Ovary (tissue), 7 donors: ENCODE measurements at regions not wholly inside any gene's neighbourhood (a gene's known extent, or its start where the extent isn't known, plus 50 kb on each side); places are given as distances from the start of the nearest gene placed in this dataset.
"Not testable (repeated sequence)": the region's sequence is repeated elsewhere in the genome, so short reads cannot be mapped to it uniquely, and the experiment has no call there.

Experiments used
- DNase-seq, 5 donors: peaks; one replicate each; pipeline ENCODE4 v3.0.0-alpha.2; 2019 to 2020
- H3K27ac ChIP-seq, 2 donors: fragments of 200-600 bp; one replicate each; pipeline versions ENCODE4 v1.5.1 to v1.8.0; 2019 to 2022
- H3K27me3 ChIP-seq: fragments of 200-600 bp; one replicate; pipeline ENCODE4 v1.8.0; 2022
- H3K36me3 ChIP-seq: fragments of 200-600 bp; sonication (generic); one replicate; pipeline ENCODE4 v1.5.1; 2019
- H3K4me1 ChIP-seq: one replicate; pipeline ENCODE4 v1.8.1; 2013; ENCODE audit warnings: mild to moderate bottlenecking, moderate library complexity; ENCODE audit not compliant: insufficient read depth
- H3K4me3 ChIP-seq: fragments of 200-600 bp; sonication (generic); one replicate; pipeline ENCODE4 v1.5.1; 2017
- H3K9me3 ChIP-seq, 2 donors: fragments of 200-600 bp in 1 of 2; sonication (generic) in 1 of 2; one replicate each; pipeline versions ENCODE4 v1.5.1 to v1.8.1; 2013 to 2019; ENCODE audit warnings: mild to moderate bottlenecking in 1 of 2, moderate library complexity in 1 of 2
- EP300 ChIP-seq: sonication (generic); formaldehyde crosslinking; IDR thresholded peaks from one replicate; pipeline ENCODE4 v1.6.1; 2017; ENCODE audit warnings: antibody characterized with exemption
- POLR2A ChIP-seq: fragments of 450-650 bp; IDR thresholded peaks from one replicate; pipeline ENCODE4 v1.6.1; 2017; ENCODE audit warnings: antibody characterized with exemption, mild to moderate bottlenecking, moderate library complexity
- WGBS, 3 donors: extraction: QIAGEN DNeasy Blood & Tissue Kit in 1 of 3; methylation state at CpG; one replicate each; pipeline versions ENCODE4 v1.1.5 to v1.1.7; 2013 to 2017; 5-methylcytosine and 5-hydroxymethylcytosine counted together
- intact Hi-C, 4 donors: fragments of 100-400 bp; cut with DNase I; formaldehyde crosslinking; loops; one replicate each; pipeline versions ENCODE4 v1.11.0 to v1.15.1; 2022 to 2023
- TF ChIP-seq, protein P1 (sequence below), 3 donors: fragments of 450-650 bp in 2 of 3; fragments of 200-600 bp in 1 of 3; IDR thresholded peaks; one replicate each; pipeline versions ENCODE4 v1.5.1 to v1.8.0; 2016 to 2022; ENCODE audit warnings: antibody characterized with exemption in 3 of 3, mild to moderate bottlenecking in 1 of 3
- donor health status: DM: no; HTN: no; CAD: no; lungs with moderate emphysema.
- donor health status: DM: no; HTN: no; CAD: no.
- donor health status: Bipolar disorder and iron deficiency.
- donor health status: DM: no; HTN: no; CAD: no.
- donor health status: DM: yes; HTN: yes; CAD: no.

DNA sequence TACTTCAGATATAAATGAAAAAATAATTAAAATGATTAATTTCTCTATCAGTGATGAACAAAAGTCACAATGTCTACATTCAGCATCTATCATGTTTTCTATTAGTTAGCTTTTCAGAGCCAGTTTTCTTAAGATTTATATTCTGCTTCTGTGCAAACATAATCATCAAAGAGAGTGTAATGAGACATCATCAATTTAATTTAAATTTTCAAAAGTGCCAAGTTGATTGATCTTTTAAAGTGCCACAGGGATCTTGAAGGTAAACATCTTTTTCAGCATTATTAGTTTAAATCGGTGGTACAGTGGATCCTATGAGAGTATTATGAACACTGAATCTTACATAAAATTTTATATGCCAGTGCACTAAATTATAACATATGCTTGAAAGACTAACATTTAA, 1176.1 kb downstream of the PLA2G4A start:
- TF ChIP-seq POLR2A (no peak), EP300 (no peak)
- TF ChIP-seq, protein P1, sequence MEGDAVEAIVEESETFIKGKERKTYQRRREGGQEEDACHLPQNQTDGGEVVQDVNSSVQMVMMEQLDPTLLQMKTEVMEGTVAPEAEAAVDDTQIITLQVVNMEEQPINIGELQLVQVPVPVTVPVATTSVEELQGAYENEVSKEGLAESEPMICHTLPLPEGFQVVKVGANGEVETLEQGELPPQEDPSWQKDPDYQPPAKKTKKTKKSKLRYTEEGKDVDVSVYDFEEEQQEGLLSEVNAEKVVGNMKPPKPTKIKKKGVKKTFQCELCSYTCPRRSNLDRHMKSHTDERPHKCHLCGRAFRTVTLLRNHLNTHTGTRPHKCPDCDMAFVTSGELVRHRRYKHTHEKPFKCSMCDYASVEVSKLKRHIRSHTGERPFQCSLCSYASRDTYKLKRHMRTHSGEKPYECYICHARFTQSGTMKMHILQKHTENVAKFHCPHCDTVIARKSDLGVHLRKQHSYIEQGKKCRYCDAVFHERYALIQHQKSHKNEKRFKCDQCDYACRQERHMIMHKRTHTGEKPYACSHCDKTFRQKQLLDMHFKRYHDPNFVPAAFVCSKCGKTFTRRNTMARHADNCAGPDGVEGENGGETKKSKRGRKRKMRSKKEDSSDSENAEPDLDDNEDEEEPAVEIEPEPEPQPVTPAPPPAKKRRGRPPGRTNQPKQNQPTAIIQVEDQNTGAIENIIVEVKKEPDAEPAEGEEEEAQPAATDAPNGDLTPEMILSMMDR (IDR thresholded peaks at IDR 0.05), result no peak
- no peaks in the 10 kb centered on the region for H3K36me3 ChIP-seq
- intact Hi-C loops, result no loop called here
- H3K4me3 ChIP-seq, result no peak overlapping the region
- H3K4me1 ChIP-seq, result no peaks in the 10 kb centered on the region
- no peak for DNase-seq
- 48 to 58% (median 53%) methylated on average over 1 of the region's 1 CpG for WGBS, 3 donors
- H3K27ac ChIP-seq, result no peak overlapping the region
- no peaks in the 10 kb centered on the region for H3K27me3 ChIP-seq
- no peaks in the 10 kb centered on the region for H3K9me3 ChIP-seq

DNA sequence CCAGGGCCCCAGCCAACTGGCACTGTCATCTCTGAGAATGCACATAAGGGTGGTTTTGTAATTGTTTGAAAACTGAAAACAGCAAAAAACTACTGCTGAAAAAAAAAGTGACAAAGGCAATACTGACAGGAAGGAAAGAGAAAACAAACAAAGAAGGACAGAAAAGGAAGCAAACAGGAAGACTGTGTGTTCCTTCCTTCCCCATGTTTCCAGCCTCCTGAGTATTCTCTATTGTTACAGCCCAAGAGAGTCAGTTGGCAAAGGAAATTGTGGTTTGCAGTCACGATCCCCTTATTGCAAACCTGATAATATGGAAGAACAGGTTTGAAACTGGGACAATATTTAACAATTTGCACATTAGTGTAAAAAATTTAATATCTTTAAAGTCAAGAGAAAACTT, 1177.6 kb downstream of the PLA2G4A start:
- H3K27ac ChIP-seq, result no peak overlapping the region
- H3K9me3 ChIP-seq, result no peaks in the 10 kb centered on the region
- intact Hi-C loops, result no loop called here
- H3K4me3 ChIP-seq, result no peak overlapping the region
- WGBS, 3 donors, result 67 to 73% (median 72%) methylated on average over 1 of the region's 1 CpG
- TF ChIP-seq EP300 (no peak), POLR2A (no peak)
- no peaks in the 10 kb centered on the region for H3K27me3 ChIP-seq
- no peaks in the 10 kb centered on the region for H3K36me3 ChIP-seq
- no peak for DNase-seq
- H3K4me1 ChIP-seq, result no peaks in the 10 kb centered on the region

DNA sequence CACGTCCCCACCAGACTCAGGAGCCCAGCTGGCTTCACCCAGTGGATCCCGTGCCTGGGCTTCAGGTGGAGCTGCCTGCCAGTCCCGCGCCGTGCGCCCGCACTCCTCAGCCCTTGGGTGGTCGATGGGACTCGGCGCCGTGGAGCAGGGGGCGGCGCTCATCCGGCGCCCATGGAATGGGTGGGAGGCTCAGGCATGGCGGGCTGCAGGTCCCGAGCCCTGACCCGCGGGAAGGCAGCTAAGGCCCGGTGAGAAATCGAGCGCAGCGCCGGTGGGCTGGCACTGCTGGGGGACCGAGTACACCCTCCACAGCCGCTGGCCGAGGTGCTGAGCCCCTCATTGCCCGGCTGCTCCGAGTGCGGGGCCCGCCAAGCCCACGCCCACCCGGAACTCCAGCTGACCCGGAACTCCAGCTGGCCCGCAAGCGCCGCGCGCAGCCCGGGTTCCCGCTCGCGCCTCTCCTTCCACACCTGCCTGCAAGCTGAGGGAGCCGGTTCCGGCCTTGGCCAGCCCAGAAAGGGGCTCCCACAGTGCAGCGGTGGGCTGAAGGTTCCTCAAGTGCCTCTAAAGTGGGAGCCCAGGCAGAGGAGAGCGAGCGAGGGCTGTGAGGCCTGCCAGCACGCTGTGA, 1184.6 kb downstream of the PLA2G4A start:
- H3K27me3 ChIP-seq, H3K27ac ChIP-seq, H3K4me3 ChIP-seq, H3K4me1 ChIP-seq, H3K36me3 ChIP-seq, DNase-seq, H3K9me3 ChIP-seq, intact Hi-C loops: not testable (repeated sequence)
- WGBS, 3 donors, result 97 to 98% (median 98%) methylated on average over 49 of the region's 49 CpGs

DNA sequence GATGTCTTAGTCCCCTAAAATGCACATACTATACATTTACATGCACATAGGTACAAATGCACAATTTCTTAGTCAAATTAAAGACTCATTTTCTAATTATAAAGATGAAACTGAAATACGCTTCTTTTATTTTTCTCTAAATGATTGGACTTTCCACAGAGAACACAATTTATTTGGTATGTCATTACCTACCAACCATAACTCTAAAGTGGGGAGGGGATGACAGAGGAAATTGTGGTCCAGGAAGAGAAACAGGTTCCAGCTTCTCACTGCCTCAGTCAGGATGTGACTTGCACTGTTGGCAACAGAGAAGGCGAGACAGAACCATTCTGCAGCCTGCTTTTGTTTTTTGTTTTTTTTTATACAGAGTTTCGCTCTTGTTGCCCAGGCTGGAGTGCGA, 1189.2 kb downstream of the PLA2G4A start:
- TF ChIP-seq EP300, result no peak
- TF ChIP-seq, protein P1 (IDR thresholded peaks at IDR 0.05), result no peak
- no peak for TF ChIP-seq POLR2A
- no peak overlapping the region for H3K27ac ChIP-seq
- H3K4me1 ChIP-seq, result no peaks in the 10 kb centered on the region
- intact Hi-C loops, result no loop called here
- WGBS, 3 donors, result 93 to 97% (median 95%) methylated on average over 4 of the region's 4 CpGs
- no peak overlapping the region for H3K4me3 ChIP-seq
- no peaks in the 10 kb centered on the region for H3K27me3 ChIP-seq
- DNase-seq, result no peak
- H3K9me3 ChIP-seq, result no peaks in the 10 kb centered on the region
- H3K36me3 ChIP-seq, result no peaks in the 10 kb centered on the region

DNA sequence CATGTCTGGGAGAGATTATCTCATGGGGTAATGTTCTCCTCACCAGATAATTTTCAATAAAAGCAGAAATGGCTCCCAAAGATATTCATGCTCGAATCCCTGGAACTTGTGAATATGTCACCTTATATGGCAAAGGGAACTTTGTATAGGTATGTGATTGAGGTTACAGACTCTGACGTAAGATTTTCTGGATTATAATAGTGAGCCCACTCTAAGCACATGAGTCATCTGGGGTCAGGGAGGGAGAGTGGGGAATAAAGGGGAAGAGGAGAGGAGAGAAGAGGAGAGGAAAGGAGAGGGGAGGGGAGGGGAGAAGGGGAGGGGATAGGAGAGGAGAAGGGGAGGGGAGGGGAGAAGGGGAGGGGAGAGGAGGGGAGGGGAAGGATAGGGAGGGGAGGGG, 1193.9 kb downstream of the PLA2G4A start:
- intact Hi-C loops, result no loop called here
- Histone ChIP-seq H3K27ac (no peak overlapping the region), H3K4me1 (no peaks in the 10 kb centered on the region), H3K9me3 (no peaks in the 10 kb centered on the region), H3K27me3 (peaks cover 2% of the 10 kb centered on the region), H3K4me3 (no peak overlapping the region), H3K36me3 (no peaks in the 10 kb centered on the region)
- TF ChIP-seq, protein P1 (IDR thresholded peaks at IDR 0.05), result no peak
- no peak for TF ChIP-seq POLR2A
- no peak for TF ChIP-seq EP300
- 86 to 87% (median 86%) methylated on average over 2 of the region's 2 CpGs for WGBS, 3 donors
- no peak for DNase-seq
